ENCODE measurements at regions not wholly inside any gene's neighbourhood (a gene's known extent, or its start where the extent isn't known, plus 50 kb on each side); places are given as distances from the start of the nearest gene placed in this dataset.

GRCh38 chr5:56715986-56716385, 99.4 kb upstream of the MAP3K1 start:
- no peak overlapping the region for H3K27ac ChIP-seq
- TF ChIP-seq CTCF (conservative IDR thresholded peaks at IDR 0.05; ENCODE audit: low read depth), result no peak
- CTCF ChIA-PET, result no interaction called here
- DNase-seq (ENCODE audit: low spot score), result no peak
- POLR2A ChIA-PET (ENCODE audit: low non-redundant PET), result no interaction called here

GRCh38 chr5:56712895-56713591, 102.3 kb upstream of the MAP3K1 start:
- no peak overlapping the region for H3K27ac ChIP-seq
- no peak for TF ChIP-seq CTCF (conservative IDR thresholded peaks at IDR 0.05; ENCODE audit: low read depth)
- no peak for DNase-seq (ENCODE audit: low spot score)
- ChIA-PET CTCF (no interaction called here), POLR2A (ENCODE audit: low non-redundant PET) (no interaction called here)

GRCh38 chr5:56710826-56711590, 104.3 kb upstream of the MAP3K1 start:
- ChIA-PET CTCF (no interaction called here), POLR2A (ENCODE audit: low non-redundant PET) (no interaction called here)
- DNase-seq (ENCODE audit: low spot score), result no peak
- no peak overlapping the region for H3K27ac ChIP-seq
- TF ChIP-seq CTCF (conservative IDR thresholded peaks at IDR 0.05; ENCODE audit: low read depth), result no peak

GRCh38 chr5:56706504-56706903, 108.8 kb upstream of the MAP3K1 start:
- no peak for TF ChIP-seq CTCF (conservative IDR thresholded peaks at IDR 0.05; ENCODE audit: low read depth)
- CTCF ChIA-PET, result no interaction called here
- H3K27ac ChIP-seq, result no peak overlapping the region
- DNase-seq (ENCODE audit: low spot score), result no peak
- POLR2A ChIA-PET (ENCODE audit: low non-redundant PET), result no interaction called here

GRCh38 chr5:56705217-56705616, 110.1 kb upstream of the MAP3K1 start:
- no peak overlapping the region for H3K27ac ChIP-seq
- ChIA-PET CTCF (no interaction called here), POLR2A (ENCODE audit: low non-redundant PET) (no interaction called here)
- no peak for DNase-seq (ENCODE audit: low spot score)
- no peak for TF ChIP-seq CTCF (conservative IDR thresholded peaks at IDR 0.05; ENCODE audit: low read depth)

- POLR2A ChIA-PET (ENCODE audit: low non-redundant PET), result no interaction called here
- no peak for DNase-seq (ENCODE audit: low spot score)
- CTCF ChIA-PET, result interaction anchor here (0.6 kb wide), 1 partner anchor 135 kb away, joined by 4 read pairs; no protein-coding TSS in a partner anchor
- no peak for TF ChIP-seq CTCF (conservative IDR thresholded peaks at IDR 0.05; ENCODE audit: low read depth)
- no peak overlapping the region for H3K27ac ChIP-seq
Observed at GRCh38 chr5:56703952-56704351, 111.4 kb upstream of the MAP3K1 start.

All from RWPE1 (cell line).